ENCODE measurements at regions not wholly inside any gene's neighbourhood (a gene's known extent, or its start where the extent isn't known, plus 50 kb on each side); places are given as distances from the start of the nearest gene placed in this dataset.

- no peak for DNase-seq
Observed at GRCh38 chr11:119936426-119936825, 201.5 kb downstream of the TRIM29 start.

DNA sequence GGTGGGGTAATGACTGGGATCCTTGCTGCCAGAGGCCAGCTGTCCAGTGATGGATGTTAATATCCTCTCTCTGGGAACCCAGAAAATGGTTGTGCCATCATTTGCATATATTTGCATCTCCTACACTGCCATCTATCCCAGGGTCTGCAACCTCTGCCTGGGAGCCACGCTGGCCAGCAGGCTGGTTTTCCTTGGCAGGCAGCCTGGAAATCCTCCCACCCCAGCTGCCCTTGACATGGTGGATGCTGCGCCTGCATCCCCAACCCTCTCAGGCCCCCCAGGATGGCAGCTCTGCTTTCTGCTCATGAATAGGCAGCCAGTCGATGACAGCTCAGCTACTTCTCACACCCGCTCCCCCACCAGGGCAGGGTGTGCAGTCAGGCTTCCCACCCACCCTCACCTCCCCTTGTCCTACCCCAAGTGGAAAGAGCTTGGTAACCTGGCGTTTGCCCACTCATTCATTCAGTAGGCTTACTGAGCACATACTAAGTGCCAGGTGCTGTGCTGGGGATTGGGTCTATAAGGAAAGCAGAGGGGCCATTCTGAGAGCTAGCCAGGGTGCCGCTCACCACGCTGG, 202.5 kb downstream of the TRIM29 start:
- DNase-seq, result no peak

DNA sequence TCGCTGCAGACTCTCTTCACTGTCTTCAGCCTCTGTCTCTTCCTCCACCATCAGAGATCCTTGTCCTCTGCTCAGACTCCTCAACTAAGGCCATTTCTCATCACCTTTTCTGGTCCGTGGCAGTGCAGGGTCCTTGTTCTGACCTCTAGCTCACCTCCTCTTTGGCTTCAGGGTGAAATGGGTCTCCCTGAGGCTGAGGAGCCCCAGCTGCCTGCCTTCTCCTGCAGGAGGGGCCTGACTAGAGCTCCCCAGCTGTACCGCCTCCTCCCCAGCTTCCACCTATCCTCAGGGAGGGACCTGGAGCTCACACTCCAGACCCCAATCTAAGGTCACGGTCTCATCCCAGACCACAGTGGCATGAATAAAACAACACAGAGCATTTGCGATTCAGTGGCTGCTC, 203.0 kb downstream of the TRIM29 start:
- DNase-seq, result no peak

DNA sequence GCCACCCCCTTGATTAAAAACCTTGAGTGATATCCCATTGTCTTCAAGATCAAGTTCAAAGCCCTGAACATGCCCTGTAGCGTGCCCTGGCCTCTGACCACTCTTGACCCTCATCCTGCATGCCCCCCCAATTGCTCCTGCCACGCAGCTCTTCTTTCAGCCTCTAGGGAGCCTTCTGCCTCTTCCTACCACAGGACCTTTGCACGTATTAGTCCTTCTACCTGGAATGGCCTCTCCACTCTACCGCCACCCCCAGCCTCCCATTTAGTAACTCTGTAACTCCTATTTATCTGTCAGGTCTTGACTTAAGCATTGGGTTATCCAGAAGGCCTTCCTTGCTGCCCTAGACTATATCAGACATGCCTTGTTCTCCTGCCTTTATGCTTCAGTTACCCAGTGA, 203.6 kb downstream of the TRIM29 start:
- DNase-seq, result no peak

DNA sequence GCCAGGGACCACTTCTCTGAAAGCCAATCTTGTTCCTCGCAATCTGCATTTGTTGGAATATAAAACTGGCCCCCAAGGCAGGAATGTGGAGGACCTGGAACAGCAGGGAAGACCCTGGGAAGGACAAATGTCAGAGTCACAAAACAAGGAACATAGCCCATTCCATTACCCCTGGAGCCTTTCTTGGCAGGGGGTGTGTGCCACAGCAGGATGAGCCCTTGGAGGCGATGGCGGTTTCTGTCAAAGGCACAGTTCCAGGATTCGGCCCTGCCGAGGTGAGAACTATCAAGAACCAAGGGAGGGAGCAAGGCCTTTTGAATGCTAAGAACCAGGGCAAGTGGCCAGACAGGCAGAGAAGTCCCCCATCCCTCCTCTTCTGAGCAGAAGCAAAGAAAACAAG, 204.3 kb downstream of the TRIM29 start:
- no peak for DNase-seq

DNA sequence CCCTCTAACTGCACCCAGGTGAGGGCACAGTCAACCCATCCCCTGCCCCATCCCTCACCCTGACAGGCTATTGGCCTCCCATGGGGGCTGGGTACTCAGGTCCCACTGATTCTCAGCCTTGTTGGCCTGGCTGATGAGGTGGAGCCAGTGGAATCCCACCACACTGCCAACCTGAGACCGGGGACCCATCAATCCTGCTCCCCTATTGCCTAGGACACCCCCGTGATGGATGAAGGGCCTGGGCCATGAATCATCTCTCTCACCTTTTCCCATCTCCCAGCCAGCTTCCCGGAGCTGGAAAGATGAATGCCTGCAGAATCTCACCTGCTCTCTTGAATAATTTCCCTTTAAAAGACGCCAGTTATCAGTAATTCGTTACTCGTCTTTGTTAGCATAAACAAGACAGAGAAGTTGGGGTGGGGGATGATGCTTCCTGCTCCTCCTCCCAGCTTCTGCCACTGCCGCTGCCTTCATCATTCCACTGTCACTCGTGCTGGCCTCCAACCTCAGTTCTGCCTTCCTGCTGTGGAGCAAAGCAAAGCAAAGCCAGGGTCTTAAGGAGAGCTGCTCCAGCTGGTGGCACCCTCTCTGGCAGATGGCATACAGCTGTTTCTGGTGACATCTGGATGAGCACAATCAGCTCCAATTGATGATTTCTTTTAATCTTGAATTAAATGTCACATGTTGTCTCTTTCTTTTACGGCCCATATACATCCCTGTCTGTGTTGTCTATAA, 204.0 kb upstream of the NECTIN1 start:
- DNase-seq, result no peak

DNA sequence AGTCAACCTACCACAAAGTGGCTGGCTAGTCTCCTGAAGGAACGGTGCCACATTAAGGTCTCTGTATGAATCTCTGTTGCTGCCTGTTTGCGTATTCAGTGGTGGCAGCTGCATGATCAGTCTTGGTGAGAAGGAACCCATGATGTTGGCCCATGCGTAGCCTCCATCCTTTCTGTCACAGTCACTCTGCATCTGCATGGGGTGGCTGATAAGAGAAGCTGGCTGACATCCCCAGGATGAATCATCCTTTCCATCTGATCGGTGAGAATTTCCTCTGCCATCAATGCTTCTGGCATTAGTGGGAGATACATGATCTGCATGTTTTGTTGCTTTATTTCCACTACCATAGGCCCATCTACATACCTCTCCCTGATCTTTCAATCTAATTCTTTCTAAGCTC, 199.0 kb upstream of the NECTIN1 start:
- DNase-seq, result no peak

- DNase-seq, result no peak
Observed at GRCh38 chr11:119924017-119924416, 195.0 kb upstream of the NECTIN1 start.

- DNase-seq, result no peak
Observed at GRCh38 chr11:119921571-119921970, 192.6 kb upstream of the NECTIN1 start.

GRCh38 chr11:119920666-119921387, 191.8 kb upstream of the NECTIN1 start:
- no peak for DNase-seq

GRCh38 chr11:119919656-119920055, 190.7 kb upstream of the NECTIN1 start:
- DNase-seq, result no peak

DNA sequence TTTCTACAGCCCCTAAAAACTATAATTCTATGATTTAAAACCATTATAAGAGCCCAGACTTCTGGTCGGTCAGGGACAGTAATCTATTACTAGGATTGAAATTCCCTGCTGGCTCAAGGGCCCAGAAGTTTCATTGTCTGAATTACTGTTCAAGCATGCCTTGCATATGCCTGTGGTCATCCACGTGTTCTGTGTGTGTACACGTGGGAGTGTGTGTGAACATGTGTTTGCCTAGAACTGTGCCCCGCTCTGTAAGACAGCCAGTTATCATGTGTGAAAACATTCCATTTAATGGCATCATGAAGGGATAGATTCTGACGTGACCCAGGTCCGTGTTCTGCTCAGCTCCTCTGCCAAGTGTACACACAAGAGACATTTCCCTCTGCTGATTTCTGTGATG, 189.3 kb upstream of the NECTIN1 start:
- no peak for DNase-seq

DNA sequence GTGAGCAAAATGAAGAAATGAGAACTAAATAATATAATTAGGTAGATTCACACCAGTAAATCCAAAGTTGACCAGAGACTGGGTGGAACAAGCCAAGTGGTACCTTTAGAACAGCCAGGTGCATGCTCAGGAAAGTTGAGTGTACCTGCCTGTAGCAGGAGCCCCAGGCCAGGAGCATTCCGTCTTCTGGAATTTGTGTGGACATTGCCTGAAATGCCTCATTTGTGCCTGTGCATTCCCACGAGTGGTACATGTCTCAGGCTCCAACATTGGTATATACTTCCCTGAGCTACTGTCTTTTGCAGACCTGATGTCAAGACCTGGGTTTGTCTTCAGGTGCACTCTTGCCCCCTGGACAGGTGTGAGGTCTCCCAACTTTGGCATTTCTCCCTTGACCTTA, 187.6 kb upstream of the NECTIN1 start:
- DNase-seq, result no peak

DNA sequence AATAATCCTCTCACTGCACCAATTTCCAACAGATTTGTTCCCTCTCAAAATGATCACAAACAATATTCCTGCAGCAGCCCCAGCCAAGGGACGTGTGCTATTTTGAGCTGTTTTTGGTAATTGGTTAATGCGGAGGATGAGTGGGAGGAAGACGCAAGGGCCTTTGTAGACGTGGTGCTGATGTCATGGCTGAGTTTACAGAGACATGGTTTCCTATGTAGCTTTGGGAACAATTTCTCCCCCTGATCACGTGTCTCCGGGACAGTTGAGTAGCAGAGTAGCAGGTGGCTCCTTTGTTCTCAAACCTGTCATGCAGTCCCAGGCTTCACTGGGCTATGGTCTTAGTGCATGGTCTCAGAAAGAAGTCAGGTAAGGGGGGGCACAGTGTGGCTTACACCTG, 183.2 kb upstream of the NECTIN1 start:
- no peak for DNase-seq

DNA sequence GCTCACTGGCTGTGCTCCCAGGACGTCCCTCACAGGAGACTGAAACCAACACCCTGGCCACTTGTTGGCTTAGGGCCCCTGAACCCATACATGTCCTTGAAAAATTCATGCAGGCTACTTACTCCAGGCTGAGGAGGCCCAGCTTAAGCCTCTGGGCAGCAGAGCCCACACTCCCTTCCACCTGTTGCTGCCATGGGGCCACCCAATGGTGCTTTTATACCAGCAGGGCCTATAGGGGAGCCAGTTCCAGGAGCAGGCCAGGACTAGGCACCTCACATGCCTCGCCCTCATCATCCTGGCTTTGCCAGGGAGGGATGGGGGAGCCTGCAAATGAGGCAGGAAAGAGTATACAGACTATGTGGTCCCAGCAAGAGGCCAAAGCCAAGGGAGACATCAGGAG, 181.7 kb upstream of the NECTIN1 start:
- DNase-seq, result no peak

DNA sequence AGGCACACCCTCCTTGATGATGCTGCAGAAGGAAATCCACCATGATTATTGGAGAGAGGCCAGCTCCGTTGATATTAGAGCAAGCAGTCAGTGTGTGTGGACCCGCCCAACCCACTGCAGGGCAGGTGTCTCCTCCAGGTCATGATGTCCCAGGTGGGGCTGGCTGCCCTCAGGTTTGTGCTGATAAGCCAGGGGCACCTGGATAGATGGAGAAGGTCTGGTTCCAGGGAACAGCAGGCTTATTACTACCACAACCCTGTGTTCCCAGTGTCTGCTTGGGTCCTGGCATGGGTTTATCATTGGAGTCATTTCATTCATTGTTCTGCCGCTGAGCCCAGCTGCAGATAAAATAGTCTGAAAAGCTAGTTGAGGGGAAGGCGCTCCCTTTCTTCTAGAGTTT, 181.1 kb upstream of the NECTIN1 start:
- DNase-seq, result no peak

DNA sequence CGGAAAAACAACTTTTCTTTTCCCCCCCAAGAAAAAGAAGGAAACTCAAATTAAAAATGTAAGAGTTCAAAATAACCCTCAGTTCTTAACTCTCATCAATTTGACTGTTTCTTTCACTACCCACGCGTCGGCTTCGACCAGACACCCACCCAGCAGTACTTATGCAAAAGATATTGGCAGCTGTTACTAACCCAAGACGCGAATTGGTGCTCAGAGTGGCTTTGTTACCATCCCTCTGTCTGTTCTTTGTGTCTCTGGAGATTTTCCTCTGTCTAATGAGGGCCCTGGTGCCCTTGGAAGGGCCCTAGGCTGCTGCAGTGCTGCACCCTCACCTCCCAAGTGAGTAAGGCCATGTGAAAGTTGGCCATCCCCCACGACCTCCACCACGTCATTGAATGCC, 180.5 kb upstream of the NECTIN1 start:
- no peak for DNase-seq

- DNase-seq, result no peak
Observed at GRCh38 chr11:119909077-119909476, 180.1 kb upstream of the NECTIN1 start.

- DNase-seq, result no peak
Observed at GRCh38 chr11:119908573-119908904, 179.5 kb upstream of the NECTIN1 start.

GRCh38 chr11:119907878-119908572, 179.0 kb upstream of the NECTIN1 start:
- no peak for DNase-seq

DNA sequence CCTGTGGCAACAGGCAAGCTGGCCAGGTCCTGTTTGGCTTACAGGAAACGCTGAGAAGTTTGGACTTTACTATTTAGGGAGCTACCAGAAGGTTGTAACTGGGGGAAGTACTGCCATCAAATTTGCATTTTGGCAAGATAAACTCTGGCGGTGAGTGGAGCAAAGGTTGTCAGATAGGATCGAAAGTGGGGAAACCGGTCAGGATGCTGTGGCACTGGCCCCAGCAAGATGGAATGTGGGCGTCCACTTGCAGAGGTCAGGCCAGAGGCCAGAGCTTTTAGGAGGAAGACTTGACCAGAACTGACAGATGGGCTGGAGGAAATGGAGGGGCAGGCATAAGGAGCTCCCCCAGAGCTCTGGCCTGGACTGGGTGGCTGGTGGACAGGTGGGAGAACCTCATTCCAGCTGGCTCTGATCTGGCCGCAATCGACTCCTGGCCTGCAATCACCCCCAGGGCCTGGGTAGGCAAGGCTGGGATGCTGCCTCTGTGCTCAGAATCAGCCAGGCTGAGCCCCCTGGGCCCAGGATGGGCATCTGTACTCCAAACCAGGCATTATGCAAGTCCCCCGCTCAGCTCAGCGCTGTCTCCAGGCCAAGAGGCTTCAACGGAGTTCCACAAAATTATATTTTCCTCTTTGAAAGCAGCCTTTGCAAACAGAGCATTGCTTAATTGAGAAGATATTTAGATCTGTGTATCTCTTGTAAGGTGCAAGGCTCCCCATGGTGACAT, 178.3 kb upstream of the NECTIN1 start:
- DNase-seq, result no peak

DNA sequence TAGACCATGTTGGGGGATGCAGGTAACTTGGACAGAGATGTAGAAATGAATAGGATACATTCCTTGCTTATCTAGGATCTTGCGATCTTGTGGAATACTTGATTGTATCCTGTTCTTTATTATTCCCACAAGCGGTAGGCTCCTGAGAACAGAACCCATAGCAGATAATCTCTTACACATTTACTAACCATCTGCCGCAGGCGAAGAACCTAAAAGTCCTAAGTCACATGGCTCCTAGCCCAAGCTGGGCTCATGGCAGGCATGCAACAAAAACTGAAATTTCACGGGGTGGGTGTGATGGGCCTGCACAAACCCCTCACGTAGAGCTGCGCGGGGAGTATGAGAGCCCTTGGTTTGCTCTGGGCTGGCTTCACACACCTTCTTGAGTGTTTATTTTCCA, 177.4 kb upstream of the NECTIN1 start:
- no peak for DNase-seq

DNA sequence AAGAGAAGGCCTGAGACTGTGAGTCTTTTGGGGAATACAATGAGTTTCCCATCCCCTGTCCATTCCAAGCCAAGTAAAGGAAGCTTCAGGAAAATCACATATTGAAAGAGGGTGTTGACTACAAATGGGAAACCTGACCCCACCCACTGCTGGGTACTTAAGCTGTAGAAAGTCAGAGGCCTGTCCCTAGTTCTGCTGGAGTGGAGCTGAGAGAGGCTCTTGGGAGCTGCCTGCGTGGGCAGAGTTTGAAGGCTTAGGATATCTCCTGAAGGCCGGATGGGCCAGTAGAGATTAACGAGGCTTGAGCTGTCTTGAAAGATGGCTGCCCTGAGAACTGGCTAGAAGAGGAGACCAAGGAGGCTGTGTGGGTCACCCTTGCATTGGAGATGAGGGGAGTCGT, 176.2 kb upstream of the NECTIN1 start:
- DNase-seq, result no peak

Data from fibroblast of skin of scalp (primary cell).